ENCODE measurements at regions not wholly inside any gene's neighbourhood (a gene's known extent, or its start where the extent isn't known, plus 50 kb on each side); places are given as distances from the start of the nearest gene placed in this dataset.

GRCh38 chr11:120023551-120023950 lies 114.4 kb downstream of the TRIM29 start:
- Histone ChIP-seq H3K27ac (no peak overlapping the region), H2AFZ (no peak overlapping the region), H3K9me3 (ENCODE audit: control insufficient read depth, low read length) (no peaks in the 10 kb centered on the region), H3K4me1 (no peaks in the 10 kb centered on the region), H3K9ac (no peak overlapping the region), H3K4me2 (ENCODE audit: low read length) (no peak overlapping the region), H3K36me3 (ENCODE audit: control insufficient read depth, insufficient read depth, low read length) (no peaks in the 10 kb centered on the region), H3K79me2 (no peaks in the 10 kb centered on the region), H3K27me3 (ENCODE audit: control insufficient read depth, insufficient read depth, low read length) (no peaks in the 10 kb centered on the region), H3K4me3 (ENCODE audit: low read depth, low read length) (no peak overlapping the region)
- TF ChIP-seq CTCF (IDR thresholded peaks at IDR 0.05) = no peak

GRCh38 chr11:120023120-120023519 lies 114.8 kb downstream of the TRIM29 start:
- no peaks in the 10 kb centered on the region for H3K4me1 ChIP-seq
- no peaks in the 10 kb centered on the region for H3K9me3 ChIP-seq (ENCODE audit: control insufficient read depth, low read length)
- H3K4me3 ChIP-seq (ENCODE audit: low read depth, low read length) = no peak overlapping the region
- no peaks in the 10 kb centered on the region for H3K27me3 ChIP-seq (ENCODE audit: control insufficient read depth, insufficient read depth, low read length)
- H3K4me2 ChIP-seq (ENCODE audit: low read length) = no peak overlapping the region
- no peak overlapping the region for H2AFZ ChIP-seq
- no peak for TF ChIP-seq CTCF (IDR thresholded peaks at IDR 0.05)
- H3K36me3 ChIP-seq (ENCODE audit: control insufficient read depth, insufficient read depth, low read length) = no peaks in the 10 kb centered on the region
- no peaks in the 10 kb centered on the region for H3K79me2 ChIP-seq
- no peak overlapping the region for H3K9ac ChIP-seq
- no peak overlapping the region for H3K27ac ChIP-seq

- H3K27ac ChIP-seq = no peak overlapping the region
- H3K79me2 ChIP-seq = no peaks in the 10 kb centered on the region
- no peak for TF ChIP-seq CTCF (IDR thresholded peaks at IDR 0.05)
- no peak overlapping the region for H2AFZ ChIP-seq
- no peak overlapping the region for H3K4me3 ChIP-seq (ENCODE audit: low read depth, low read length)
- H3K4me1 ChIP-seq = no peaks in the 10 kb centered on the region
- no peak overlapping the region for H3K9ac ChIP-seq
- H3K27me3 ChIP-seq (ENCODE audit: control insufficient read depth, insufficient read depth, low read length) = no peaks in the 10 kb centered on the region
- no peaks in the 10 kb centered on the region for H3K36me3 ChIP-seq (ENCODE audit: control insufficient read depth, insufficient read depth, low read length)
- no peaks in the 10 kb centered on the region for H3K9me3 ChIP-seq (ENCODE audit: control insufficient read depth, low read length)
- no peak overlapping the region for H3K4me2 ChIP-seq (ENCODE audit: low read length)
Measured at GRCh38 chr11:120022617-120023016, 115.3 kb downstream of the TRIM29 start.

GRCh38 chr11:120021978-120022377 lies 115.9 kb downstream of the TRIM29 start:
- H3K36me3 ChIP-seq (ENCODE audit: control insufficient read depth, insufficient read depth, low read length) = no peaks in the 10 kb centered on the region
- no peak for TF ChIP-seq CTCF (IDR thresholded peaks at IDR 0.05)
- H3K27me3 ChIP-seq (ENCODE audit: control insufficient read depth, insufficient read depth, low read length) = no peaks in the 10 kb centered on the region
- H3K4me3 ChIP-seq (ENCODE audit: low read depth, low read length) = no peak overlapping the region
- no peaks in the 10 kb centered on the region for H3K79me2 ChIP-seq
- no peak overlapping the region for H3K27ac ChIP-seq
- H3K4me2 ChIP-seq (ENCODE audit: low read length) = no peak overlapping the region
- H2AFZ ChIP-seq = no peak overlapping the region
- H3K9ac ChIP-seq = no peak overlapping the region
- H3K4me1 ChIP-seq = no peaks in the 10 kb centered on the region
- no peaks in the 10 kb centered on the region for H3K9me3 ChIP-seq (ENCODE audit: control insufficient read depth, low read length)

- no peak overlapping the region for H3K4me2 ChIP-seq (ENCODE audit: low read length)
- no peaks in the 10 kb centered on the region for H3K27me3 ChIP-seq (ENCODE audit: control insufficient read depth, insufficient read depth, low read length)
- no peaks in the 10 kb centered on the region for H3K4me1 ChIP-seq
- no peaks in the 10 kb centered on the region for H3K36me3 ChIP-seq (ENCODE audit: control insufficient read depth, insufficient read depth, low read length)
- no peak overlapping the region for H3K27ac ChIP-seq
- H3K79me2 ChIP-seq = no peaks in the 10 kb centered on the region
- H3K9ac ChIP-seq = no peak overlapping the region
- no peak for TF ChIP-seq CTCF (IDR thresholded peaks at IDR 0.05)
- H3K9me3 ChIP-seq (ENCODE audit: control insufficient read depth, low read length) = no peaks in the 10 kb centered on the region
- no peak overlapping the region for H3K4me3 ChIP-seq (ENCODE audit: low read depth, low read length)
- H2AFZ ChIP-seq = no peak overlapping the region
Measured at GRCh38 chr11:120021391-120021953, 116.4 kb downstream of the TRIM29 start.

All from parathyroid adenoma (tissue), 2 donors.